HEK293T (cell line): ENCODE measurements at regions not wholly inside any gene's neighbourhood (a gene's known extent, or its start where the extent isn't known, plus 50 kb on each side); places are given as distances from the start of the nearest gene placed in this dataset.

Experiments
- BHLHE40 ChIP-seq: fragments of 450-650 bp; IDR thresholded peaks from 2 replicates; pipeline ENCODE4 v1.6.1; 2016; ENCODE audit warnings: mild to moderate bottlenecking, moderate library complexity, borderline replicate concordance
- ELF4 ChIP-seq: fragments of 450-650 bp; IDR thresholded peaks from 2 replicates; pipeline ENCODE4 v1.6.1; 2017; ENCODE audit warnings: antibody characterized with exemption
- L3MBTL2 ChIP-seq: fragments of 450-650 bp; conservative IDR thresholded peaks from 2 replicates; pipeline ENCODE4 v1.6.1; 2016; ENCODE audit warnings: mild to moderate bottlenecking

GRCh38 chr1:88022516-88022915 is 661.6 kb upstream of the PKN2 start:
- no peak for TF ChIP-seq L3MBTL2
- no peak for TF ChIP-seq BHLHE40
- no peak for TF ChIP-seq ELF4
